Liver (tissue), 2 donors: ENCODE measurements at regions not wholly inside any gene's neighbourhood (a gene's known extent, or its start where the extent isn't known, plus 50 kb on each side); places are given as distances from the start of the nearest gene placed in this dataset.

Experiments used
- CTCF ChIP-seq: fragments of 150-350 bp; IDR thresholded peaks from 2 replicates; pipeline ENCODE4 v1.5.1; 2017; ENCODE audit warnings: improper control_type of control experiment, low read depth, low read length; ENCODE audit not compliant: missing input control
- FOXA2 ChIP-seq: IDR thresholded peaks from 2 replicates; pipeline ENCODE4 v1.6.1; 2016; ENCODE audit warnings: antibody characterized with exemption
- donor health status: healthy.

GRCh38 chr11:127632546-127632945, 632.0 kb upstream of the KIRREL3 start:
- TF ChIP-seq CTCF (no peak), FOXA2 (no peak)
